H1 (cell line): ENCODE measurements at regions not wholly inside any gene's neighbourhood (a gene's known extent, or its start where the extent isn't known, plus 50 kb on each side); places are given as distances from the start of the nearest gene placed in this dataset.

Experiments
- BCL11A ChIP-seq, 2 experiments: IDR thresholded peaks; one replicate each; pipeline ENCODE4 v1.6.1; 2011; ENCODE audit warnings: low read depth in 2 of 2, low read length in 2 of 2, mild to moderate bottlenecking in 2 of 2

DNA sequence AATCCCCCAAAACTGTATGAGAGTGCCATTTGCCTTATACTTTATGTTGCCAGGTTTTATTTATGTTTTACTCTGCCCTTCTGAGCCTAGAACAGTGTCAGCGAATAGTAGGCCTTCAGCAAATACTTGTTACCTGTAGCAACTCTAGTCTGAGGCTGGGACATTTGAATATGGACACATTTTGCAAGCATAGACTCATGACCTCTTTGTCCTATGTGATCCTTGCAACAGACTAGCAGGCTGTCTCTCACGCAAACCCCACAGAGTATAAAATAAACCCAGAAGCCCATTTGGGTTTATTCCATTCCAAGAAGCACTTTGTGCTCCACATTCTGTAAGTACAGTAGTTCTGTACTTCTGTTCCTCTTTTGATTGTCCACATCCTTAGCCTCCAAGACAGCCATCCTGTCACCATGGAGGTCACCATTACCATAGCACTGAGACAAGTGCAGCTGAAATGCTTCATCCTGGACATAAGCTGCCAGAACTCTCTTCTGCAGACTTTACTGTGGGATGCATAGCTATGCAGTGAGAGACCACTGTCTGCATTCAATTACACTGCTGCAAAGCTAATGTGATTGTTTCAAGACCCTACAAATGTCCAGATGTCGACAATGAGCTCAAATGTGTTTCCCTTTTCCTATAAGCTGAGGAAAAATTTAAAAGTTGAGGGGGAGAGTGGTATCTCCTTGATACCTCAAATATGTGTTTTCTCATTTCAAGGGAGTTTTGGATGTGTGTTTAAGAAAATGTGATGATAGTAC, 425.7 kb downstream of the PID1 start (continued):
- TF ChIP-seq BCL11A (IDR thresholded peaks at IDR 0.05; ENCODE audit: low read depth in 2 of 2, low read length in 2 of 2): no peak
